ENCODE measurements at regions not wholly inside any gene's neighbourhood (a gene's known extent, or its start where the extent isn't known, plus 50 kb on each side); places are given as distances from the start of the nearest gene placed in this dataset.
A peak's percentile ranks its signal among the peaks of the same experiment; 100 is the strongest.

GRCh38 chr12:116650585-116651087 lies 87.2 kb downstream of the SPRING1 start:
- no peak for DNase-seq

GRCh38 chr12:116650062-116650461 lies 87.8 kb downstream of the SPRING1 start:
- no peak for DNase-seq

GRCh38 chr12:116647813-116648212 lies 88.6 kb downstream of the MAP1LC3B2 start:
- DNase-seq = no peak

- DNase-seq = no peak
Observed at GRCh38 chr12:116646901-116647300, 87.7 kb downstream of the MAP1LC3B2 start.

- no peak for DNase-seq
Observed at GRCh38 chr12:116644806-116645205, 85.6 kb downstream of the MAP1LC3B2 start.

- DNase-seq = no peak
Observed at GRCh38 chr12:116642683-116643082, 83.5 kb downstream of the MAP1LC3B2 start.

- no peak for DNase-seq
Observed at GRCh38 chr12:116642106-116642505, 82.9 kb downstream of the MAP1LC3B2 start.

GRCh38 chr12:116640281-116640680 lies 81.1 kb downstream of the MAP1LC3B2 start:
- DNase-seq = no peak

- DNase-seq = no peak
Observed at GRCh38 chr12:116639765-116640164, 80.6 kb downstream of the MAP1LC3B2 start.

GRCh38 chr12:116638376-116638775 lies 79.2 kb downstream of the MAP1LC3B2 start:
- no peak for DNase-seq

GRCh38 chr12:116637589-116638150 lies 78.5 kb downstream of the MAP1LC3B2 start:
- no peak for DNase-seq

GRCh38 chr12:116636608-116637519 lies 77.7 kb downstream of the MAP1LC3B2 start:
- DNase-seq = no peak

- no peak for DNase-seq
Observed at GRCh38 chr12:116635487-116635886, 76.3 kb downstream of the MAP1LC3B2 start.

GRCh38 chr12:116633476-116633875 lies 74.3 kb downstream of the MAP1LC3B2 start:
- no peak for DNase-seq

GRCh38 chr12:116631619-116632018 lies 72.4 kb downstream of the MAP1LC3B2 start:
- no peak for DNase-seq

- DNase-seq = no peak
Observed at GRCh38 chr12:116630762-116631161, 71.6 kb downstream of the MAP1LC3B2 start.

GRCh38 chr12:116629480-116629879 lies 70.3 kb downstream of the MAP1LC3B2 start:
- no peak for DNase-seq

GRCh38 chr12:116628989-116629388 lies 69.8 kb downstream of the MAP1LC3B2 start:
- DNase-seq = peak; percentile 83

GRCh38 chr12:116628450-116628793 lies 69.2 kb downstream of the MAP1LC3B2 start:
- DNase-seq = no peak

Measured in DMS 273 treated with DMSO at 0.1 percent for 48 hours (cell line).